ENCODE measurements at regions not wholly inside any gene's neighbourhood (a gene's known extent, or its start where the extent isn't known, plus 50 kb on each side); places are given as distances from the start of the nearest gene placed in this dataset.

DNA sequence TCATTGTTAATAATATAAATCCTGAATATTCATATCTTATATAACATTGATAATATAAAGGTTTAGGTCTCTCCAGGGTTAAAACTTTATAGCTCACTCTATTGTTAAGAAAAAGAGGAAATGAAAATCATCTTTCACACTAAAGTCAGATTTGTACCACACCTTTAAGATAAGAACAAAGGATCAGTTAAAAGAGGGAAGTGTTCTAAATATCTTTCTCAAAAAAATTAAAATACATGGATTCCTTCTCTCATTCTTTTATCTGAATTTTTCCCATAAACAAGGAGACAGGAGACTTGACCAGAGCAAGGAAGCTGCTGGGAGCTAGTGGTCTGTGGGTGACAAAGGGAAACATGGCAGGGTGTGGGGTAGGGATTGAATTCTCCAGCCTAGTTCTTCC lies 323.0 kb upstream of the CPXCR1 start:
- no peak overlapping the region for H3K27ac ChIP-seq (ENCODE audit: low read depth)
- no peaks in the 10 kb centered on the region for H3K36me3 ChIP-seq (ENCODE audit: insufficient read depth)
- Mint-ChIP-seq H3K9me3 (no peaks in the 10 kb centered on the region), H3K27me3 (ENCODE audit: insufficient read depth, low read depth, poor library complexity) (no peaks in the 10 kb centered on the region), H3K36me3 (ENCODE audit: low read depth) (no peaks in the 10 kb centered on the region), H3K4me1 (no peaks in the 10 kb centered on the region), H3K4me3 (no peak overlapping the region), H3K27ac (no peak overlapping the region)
- H3K4me1 ChIP-seq (ENCODE audit: insufficient read depth), result no peaks in the 10 kb centered on the region
- DNase-seq (ENCODE audit: low spot score) (no peak), ATAC-seq (no peak)
- H2AFZ ChIP-seq, result no peak overlapping the region
- no peak for TF ChIP-seq ZNF114 (CRISPR knock-in tag; IDR thresholded peaks at IDR 0.05)
- no peak for TF ChIP-seq POLR2AphosphoS5 (IDR thresholded peaks at IDR 0.05; ENCODE audit: low read depth)
- TF ChIP-seq JUNB (IDR thresholded peaks at IDR 0.05; ENCODE audit: unreplicated experiment), result no peak
- no peak for TF ChIP-seq ETS1 (IDR thresholded peaks at IDR 0.05)
- TF ChIP-seq ZNF331 (CRISPR knock-in tag; IDR thresholded peaks at IDR 0.05; ENCODE audit: low read depth), result no peak
- TF ChIP-seq NANOG (IDR thresholded peaks at IDR 0.05; ENCODE audit: borderline replicate concordance), result no peak
- no peak for TF ChIP-seq EZH2 (IDR thresholded peaks at IDR 0.05; ENCODE audit: low read depth, unreplicated experiment)
- no peak for TF ChIP-seq CREB1 (CRISPR knock-in tag; IDR thresholded peaks at IDR 0.05; ENCODE audit: low read depth)
- TF ChIP-seq EZH2phosphoT487 (IDR thresholded peaks at IDR 0.05; ENCODE audit: unreplicated experiment), result no peak
- TF ChIP-seq, protein P1, sequence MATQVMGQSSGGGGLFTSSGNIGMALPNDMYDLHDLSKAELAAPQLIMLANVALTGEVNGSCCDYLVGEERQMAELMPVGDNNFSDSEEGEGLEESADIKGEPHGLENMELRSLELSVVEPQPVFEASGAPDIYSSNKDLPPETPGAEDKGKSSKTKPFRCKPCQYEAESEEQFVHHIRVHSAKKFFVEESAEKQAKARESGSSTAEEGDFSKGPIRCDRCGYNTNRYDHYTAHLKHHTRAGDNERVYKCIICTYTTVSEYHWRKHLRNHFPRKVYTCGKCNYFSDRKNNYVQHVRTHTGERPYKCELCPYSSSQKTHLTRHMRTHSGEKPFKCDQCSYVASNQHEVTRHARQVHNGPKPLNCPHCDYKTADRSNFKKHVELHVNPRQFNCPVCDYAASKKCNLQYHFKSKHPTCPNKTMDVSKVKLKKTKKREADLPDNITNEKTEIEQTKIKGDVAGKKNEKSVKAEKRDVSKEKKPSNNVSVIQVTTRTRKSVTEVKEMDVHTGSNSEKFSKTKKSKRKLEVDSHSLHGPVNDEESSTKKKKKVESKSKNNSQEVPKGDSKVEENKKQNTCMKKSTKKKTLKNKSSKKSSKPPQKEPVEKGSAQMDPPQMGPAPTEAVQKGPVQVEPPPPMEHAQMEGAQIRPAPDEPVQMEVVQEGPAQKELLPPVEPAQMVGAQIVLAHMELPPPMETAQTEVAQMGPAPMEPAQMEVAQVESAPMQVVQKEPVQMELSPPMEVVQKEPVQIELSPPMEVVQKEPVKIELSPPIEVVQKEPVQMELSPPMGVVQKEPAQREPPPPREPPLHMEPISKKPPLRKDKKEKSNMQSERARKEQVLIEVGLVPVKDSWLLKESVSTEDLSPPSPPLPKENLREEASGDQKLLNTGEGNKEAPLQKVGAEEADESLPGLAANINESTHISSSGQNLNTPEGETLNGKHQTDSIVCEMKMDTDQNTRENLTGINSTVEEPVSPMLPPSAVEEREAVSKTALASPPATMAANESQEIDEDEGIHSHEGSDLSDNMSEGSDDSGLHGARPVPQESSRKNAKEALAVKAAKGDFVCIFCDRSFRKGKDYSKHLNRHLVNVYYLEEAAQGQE (IDR thresholded peaks at IDR 0.05; ENCODE audit: unreplicated experiment), result no peak
- TF ChIP-seq, protein P2, sequence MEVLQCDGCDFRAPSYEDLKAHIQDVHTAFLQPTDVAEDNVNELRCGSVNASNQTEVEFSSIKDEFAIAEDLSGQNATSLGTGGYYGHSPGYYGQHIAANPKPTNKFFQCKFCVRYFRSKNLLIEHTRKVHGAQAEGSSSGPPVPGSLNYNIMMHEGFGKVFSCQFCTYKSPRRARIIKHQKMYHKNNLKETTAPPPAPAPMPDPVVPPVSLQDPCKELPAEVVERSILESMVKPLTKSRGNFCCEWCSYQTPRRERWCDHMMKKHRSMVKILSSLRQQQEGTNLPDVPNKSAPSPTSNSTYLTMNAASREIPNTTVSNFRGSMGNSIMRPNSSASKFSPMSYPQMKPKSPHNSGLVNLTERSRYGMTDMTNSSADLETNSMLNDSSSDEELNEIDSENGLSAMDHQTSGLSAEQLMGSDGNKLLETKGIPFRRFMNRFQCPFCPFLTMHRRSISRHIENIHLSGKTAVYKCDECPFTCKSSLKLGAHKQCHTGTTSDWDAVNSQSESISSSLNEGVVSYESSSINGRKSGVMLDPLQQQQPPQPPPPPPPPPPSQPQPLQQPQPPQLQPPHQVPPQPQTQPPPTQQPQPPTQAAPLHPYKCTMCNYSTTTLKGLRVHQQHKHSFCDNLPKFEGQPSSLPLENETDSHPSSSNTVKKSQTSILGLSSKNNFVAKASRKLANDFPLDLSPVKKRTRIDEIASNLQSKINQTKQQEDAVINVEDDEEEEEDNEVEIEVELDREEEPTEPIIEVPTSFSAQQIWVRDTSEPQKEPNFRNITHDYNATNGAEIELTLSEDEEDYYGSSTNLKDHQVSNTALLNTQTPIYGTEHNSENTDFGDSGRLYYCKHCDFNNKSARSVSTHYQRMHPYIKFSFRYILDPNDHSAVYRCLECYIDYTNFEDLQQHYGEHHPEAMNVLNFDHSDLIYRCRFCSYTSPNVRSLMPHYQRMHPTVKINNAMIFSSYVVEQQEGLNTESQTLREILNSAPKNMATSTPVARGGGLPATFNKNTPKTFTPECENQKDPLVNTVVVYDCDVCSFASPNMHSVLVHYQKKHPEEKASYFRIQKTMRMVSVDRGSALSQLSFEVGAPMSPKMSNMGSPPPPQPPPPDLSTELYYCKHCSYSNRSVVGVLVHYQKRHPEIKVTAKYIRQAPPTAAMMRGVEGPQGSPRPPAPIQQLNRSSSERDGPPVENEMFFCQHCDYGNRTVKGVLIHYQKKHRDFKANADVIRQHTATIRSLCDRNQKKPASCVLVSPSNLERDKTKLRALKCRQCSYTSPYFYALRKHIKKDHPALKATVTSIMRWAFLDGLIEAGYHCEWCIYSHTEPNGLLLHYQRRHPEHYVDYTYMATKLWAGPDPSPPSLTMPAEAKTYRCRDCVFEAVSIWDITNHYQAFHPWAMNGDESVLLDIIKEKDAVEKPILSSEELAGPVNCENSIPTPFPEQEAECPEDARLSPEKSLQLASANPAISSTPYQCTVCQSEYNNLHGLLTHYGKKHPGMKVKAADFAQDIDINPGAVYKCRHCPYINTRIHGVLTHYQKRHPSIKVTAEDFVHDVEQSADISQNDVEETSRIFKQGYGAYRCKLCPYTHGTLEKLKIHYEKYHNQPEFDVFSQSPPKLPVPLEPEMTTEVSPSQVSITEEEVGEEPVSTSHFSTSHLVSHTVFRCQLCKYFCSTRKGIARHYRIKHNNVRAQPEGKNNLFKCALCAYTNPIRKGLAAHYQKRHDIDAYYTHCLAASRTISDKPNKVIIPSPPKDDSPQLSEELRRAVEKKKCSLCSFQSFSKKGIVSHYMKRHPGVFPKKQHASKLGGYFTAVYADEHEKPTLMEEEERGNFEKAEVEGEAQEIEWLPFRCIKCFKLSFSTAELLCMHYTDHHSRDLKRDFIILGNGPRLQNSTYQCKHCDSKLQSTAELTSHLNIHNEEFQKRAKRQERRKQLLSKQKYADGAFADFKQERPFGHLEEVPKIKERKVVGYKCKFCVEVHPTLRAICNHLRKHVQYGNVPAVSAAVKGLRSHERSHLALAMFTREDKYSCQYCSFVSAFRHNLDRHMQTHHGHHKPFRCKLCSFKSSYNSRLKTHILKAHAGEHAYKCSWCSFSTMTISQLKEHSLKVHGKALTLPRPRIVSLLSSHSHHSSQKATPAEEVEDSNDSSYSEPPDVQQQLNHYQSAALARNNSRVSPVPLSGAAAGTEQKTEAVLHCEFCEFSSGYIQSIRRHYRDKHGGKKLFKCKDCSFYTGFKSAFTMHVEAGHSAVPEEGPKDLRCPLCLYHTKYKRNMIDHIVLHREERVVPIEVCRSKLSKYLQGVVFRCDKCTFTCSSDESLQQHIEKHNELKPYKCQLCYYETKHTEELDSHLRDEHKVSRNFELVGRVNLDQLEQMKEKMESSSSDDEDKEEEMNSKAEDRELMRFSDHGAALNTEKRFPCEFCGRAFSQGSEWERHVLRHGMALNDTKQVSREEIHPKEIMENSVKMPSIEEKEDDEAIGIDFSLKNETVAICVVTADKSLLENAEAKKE (CRISPR knock-in tag; IDR thresholded peaks at IDR 0.05), result no peak
- TF ChIP-seq CTCF (conservative IDR thresholded peaks at IDR 0.05; ENCODE audit: low read depth in 2 of 2), result no peak
- no peak for TF ChIP-seq STAT1 (IDR thresholded peaks at IDR 0.05; ENCODE audit: unreplicated experiment)
- H3K4me2 ChIP-seq, result no peak overlapping the region
- no peaks in the 10 kb centered on the region for H4K20me1 ChIP-seq (replicated peaks; ENCODE audit: insufficient read depth)
- no peak overlapping the region for H3K4me3 ChIP-seq
- no peaks in the 10 kb centered on the region for H3K9me2 ChIP-seq (ENCODE audit: insufficient read depth)
- no peaks in the 10 kb centered on the region for H3F3A ChIP-seq (replicated peaks; ENCODE audit: low read depth)
- no peaks in the 10 kb centered on the region for H3K27me3 ChIP-seq (ENCODE audit: insufficient read depth)
- H3K79me2 ChIP-seq (replicated peaks; ENCODE audit: insufficient read depth), result no peaks in the 10 kb centered on the region

Data from GM23338 (cell line).